GM23338 (cell line): ENCODE measurements at regions not wholly inside any gene's neighbourhood (a gene's known extent, or its start where the extent isn't known, plus 50 kb on each side); places are given as distances from the start of the nearest gene placed in this dataset.

Experiments
- ATAC-seq: fragments of 200-7000 bp; cut with Tn5 transposase; 3 replicates; pipeline ENCODE4 v1.9.1; 2020
- DNase-seq: peaks from one replicate; pipeline ENCODE4 v3.0.0-alpha.2; 2015; ENCODE audit warnings: low spot score
- H2AFZ ChIP-seq: fragments of 200-600 bp; sonication (generic); 2 replicates; pipeline ENCODE4 v1.8.0; 2016; ENCODE audit warnings: antibody characterized with exemption, mild to moderate bottlenecking, moderate library complexity
- H3F3A ChIP-seq: fragments of 200-600 bp; sonication (generic); replicated peaks from 2 replicates; pipeline ENCODE4 v1.8.0; 2017; ENCODE audit warnings: antibody characterized with exemption, mixed run types, low read depth
- H3K27ac ChIP-seq: fragments of 200-600 bp; sonication (generic); 2 replicates; pipeline ENCODE4 v1.6.1; 2016; ENCODE audit warnings: low read depth
- H3K27me3 ChIP-seq: fragments of 200-600 bp; sonication (generic); 2 replicates; pipeline ENCODE4 v1.8.0; 2016; ENCODE audit warnings: mild to moderate bottlenecking, mixed run types, moderate library complexity; ENCODE audit not compliant: insufficient read depth
- H3K36me3 ChIP-seq: fragments of 200-600 bp; sonication (generic); 2 replicates; pipeline ENCODE4 v1.8.0; 2016; ENCODE audit warnings: mild to moderate bottlenecking; ENCODE audit not compliant: insufficient read depth
- H3K4me1 ChIP-seq: fragments of 200-600 bp; sonication (generic); 2 replicates; pipeline ENCODE4 v1.8.0; 2016; ENCODE audit warnings: mild to moderate bottlenecking, moderate library complexity; ENCODE audit not compliant: insufficient read depth
- H3K4me2 ChIP-seq: fragments of 200-600 bp; sonication (generic); 2 replicates; pipeline ENCODE4 v1.7.1; 2017; ENCODE audit warnings: mixed run types
- H3K4me3 ChIP-seq: fragments of 200-600 bp; sonication (generic); 2 replicates; pipeline ENCODE4 v1.6.1; 2016; ENCODE audit warnings: mixed run types
- H3K79me2 ChIP-seq: fragments of 200-600 bp; sonication (generic); replicated peaks from 2 replicates; pipeline ENCODE4 v1.8.0; 2017; ENCODE audit warnings: mild to moderate bottlenecking; ENCODE audit not compliant: insufficient read depth
- H3K9me2 ChIP-seq: fragments of 200-600 bp; sonication (generic); 2 replicates; pipeline ENCODE4 v1.8.0; 2017; ENCODE audit not compliant: insufficient read depth
- H4K20me1 ChIP-seq: fragments of 200-600 bp; sonication (generic); replicated peaks from 2 replicates; pipeline ENCODE4 v1.8.0; 2017; ENCODE audit warnings: mild to moderate bottlenecking; ENCODE audit not compliant: insufficient read depth
- H3K27ac Mint-ChIP-seq: 2 replicates; pipeline ENCODE4 v1.8.0; 2020; ENCODE audit warnings: inconsistent platforms, mild to moderate bottlenecking, moderate library complexity, mixed read lengths
- H3K27me3 Mint-ChIP-seq: 3 replicates; pipeline ENCODE4 v1.8.0; 2022; ENCODE audit warnings: low read depth, mild to moderate bottlenecking, moderate library complexity, mixed read lengths, inconsistent platforms; ENCODE audit not compliant: insufficient read depth, poor library complexity
- H3K36me3 Mint-ChIP-seq: 3 replicates; pipeline ENCODE4 v1.8.0; 2021; ENCODE audit warnings: low read depth, mild to moderate bottlenecking, inconsistent platforms, moderate library complexity, mixed read lengths
- H3K4me1 Mint-ChIP-seq: 3 replicates; pipeline ENCODE4 v1.8.0; 2020; ENCODE audit warnings: mild to moderate bottlenecking, inconsistent platforms, mixed read lengths
- H3K4me3 Mint-ChIP-seq: 3 replicates; pipeline ENCODE4 v1.8.0; 2021; ENCODE audit warnings: moderate library complexity, mild to moderate bottlenecking, inconsistent platforms, mixed read lengths
- H3K9me3 Mint-ChIP-seq: 3 replicates; pipeline ENCODE4 v1.8.0; 2020; ENCODE audit warnings: moderate library complexity, mild to moderate bottlenecking, inconsistent platforms, mixed read lengths
- CREB1 ChIP-seq: fragments of 250-450 bp; sonication (Bioruptor Pico); IDR thresholded peaks from 2 replicates; pipeline ENCODE4 v1.5.0; 2020; ENCODE audit warnings: low read depth, mild to moderate bottlenecking, moderate library complexity
- CTCF ChIP-seq, 2 experiments: fragments of 200-600 bp in 1 of 2; sonication (generic) in 1 of 2; conservative IDR thresholded peaks; 2 replicates each; pipeline versions ENCODE4 v1.5.1 to v1.6.1; 2016 to 2017; ENCODE audit warnings: antibody characterized with exemption in 2 of 2, low read depth in 2 of 2, mild to moderate bottlenecking in 2 of 2, moderate library complexity in 1 of 2
- EZH2 ChIP-seq: fragments of 200-600 bp; sonication (generic); IDR thresholded peaks from one replicate; pipeline ENCODE4 v1.8.0; 2017; ENCODE audit warnings: antibody characterized with exemption, mild to moderate bottlenecking, low read depth; ENCODE audit not compliant: unreplicated experiment
- NANOG ChIP-seq: IDR thresholded peaks from 2 replicates; pipeline ENCODE4 v1.6.1; 2016; ENCODE audit warnings: antibody characterized with exemption, borderline replicate concordance
- POLR2AphosphoS5 ChIP-seq: IDR thresholded peaks from 2 replicates; pipeline ENCODE4 v1.6.1; 2016; ENCODE audit warnings: antibody characterized with exemption, low read depth
- REST ChIP-seq: IDR thresholded peaks from one replicate; pipeline ENCODE4 v1.6.1; 2018; ENCODE audit warnings: antibody characterized with exemption; ENCODE audit not compliant: unreplicated experiment
- ZNF114 ChIP-seq: fragments of 250-450 bp; sonication (Bioruptor Pico); IDR thresholded peaks from 2 replicates; pipeline ENCODE4 v1.5.0; 2020; ENCODE audit warnings: mild to moderate bottlenecking, moderate library complexity
- ZNF462 ChIP-seq: fragments of 250-450 bp; sonication (Bioruptor Pico); IDR thresholded peaks from 2 replicates; pipeline ENCODE4 v1.5.0; 2020; ENCODE audit warnings: mild to moderate bottlenecking, moderate library complexity

GRCh38 chr12:24379433-24379832, 430.0 kb upstream of the SOX5 start (continued):
- TF ChIP-seq REST (no peak), ZNF462 (no peak), EZH2 (no peak)

GRCh38 chr12:24378548-24379407, 429.3 kb upstream of the SOX5 start:
- peak overlapping the region; percentile 14; the same call in 1 of the 2 replicates for H3K4me3 ChIP-seq
- Mint-ChIP-seq H3K36me3 (peaks cover 5% of the 10 kb centered on the region; the same call in 2 of the 3 replicates), H3K9me3 (no peaks in the 10 kb centered on the region; the same call in 1 of the 3 replicates), H3K4me1 (peaks cover 43% of the 10 kb centered on the region), H3K4me3 (peak overlapping the region; percentile 24), H3K27ac (peak overlapping the region; percentile 6; the same call in 1 of the 2 replicates), H3K27me3 (peaks cover 2% of the 10 kb centered on the region)
- H3K27ac ChIP-seq = peak overlapping the region; percentile 11; the same call in 1 of the 2 replicates
- peak; percentile 66 for ATAC-seq
- no peak overlapping the region for H2AFZ ChIP-seq
- no peaks in the 10 kb centered on the region for H3K27me3 ChIP-seq
- DNase-seq = peak; percentile 41
- H3F3A ChIP-seq = no peaks in the 10 kb centered on the region
- H3K79me2 ChIP-seq = no peaks in the 10 kb centered on the region
- H3K9me2 ChIP-seq = peaks cover 12% of the 10 kb centered on the region
- peak overlapping the region; percentile 46 for H3K4me2 ChIP-seq
- no peaks in the 10 kb centered on the region for H3K36me3 ChIP-seq
- peaks cover 40% of the 10 kb centered on the region for H3K4me1 ChIP-seq
- H4K20me1 ChIP-seq = no peaks in the 10 kb centered on the region
- TF ChIP-seq POLR2AphosphoS5 = no peak
- no peak for TF ChIP-seq CTCF (conservative IDR thresholded peaks at IDR 0.05; ENCODE audit: low read depth in 2 of 2)
- TF ChIP-seq ZNF114 (CRISPR knock-in tag) = no peak
- TF ChIP-seq NANOG = no peak
- TF ChIP-seq REST = no peak
- no peak for TF ChIP-seq CREB1 (CRISPR knock-in tag)
